Brain microvascular endothelial cell (primary cell): ENCODE measurements at regions not wholly inside any gene's neighbourhood (a gene's known extent, or its start where the extent isn't known, plus 50 kb on each side); places are given as distances from the start of the nearest gene placed in this dataset.

ENCODE experiments used
- DNase-seq: peaks from one replicate; pipeline ENCODE4 v3.0.0-alpha.2; 2020
- H3K27ac ChIP-seq: fragments of 250-450 bp; sonication (Bioruptor Pico); 2 replicates; pipeline ENCODE4 v1.5.1; 2020; ENCODE audit warnings: mild to moderate bottlenecking, moderate library complexity
- H3K27me3 ChIP-seq: fragments of 250-450 bp; sonication (Bioruptor Pico); replicated peaks from 2 replicates; pipeline ENCODE4 v1.5.1; 2020; ENCODE audit warnings: mild to moderate bottlenecking
- H3K36me3 ChIP-seq: fragments of 250-450 bp; sonication (Bioruptor Pico); replicated peaks from 2 replicates; pipeline ENCODE4 v1.5.1; 2020; ENCODE audit warnings: mild to moderate bottlenecking
- H3K4me3 ChIP-seq: 2 replicates; pipeline ENCODE4 v1.5.1; 2011; ENCODE audit warnings: low read depth, mild to moderate bottlenecking, control low read depth, low read length, moderate library complexity
- in situ Hi-C: cut with HindIII; loops from 2 replicates; pipeline ENCODE4 v1.10.0; 2017; ENCODE audit warnings: low sequenced_read_pairs, low pct_ligation_motif_present
- TF ChIP-seq, protein P1 (sequence below): IDR thresholded peaks from 2 replicates; pipeline ENCODE4 v1.5.1; 2011; ENCODE audit warnings: low read depth, mild to moderate bottlenecking, moderate library complexity, low read length, control low read depth, inconsistent platforms; ENCODE audit errors: missing control alignments

- in situ Hi-C loops, result no loop called here
- no peak overlapping the region for H3K4me3 ChIP-seq
- no peak overlapping the region for H3K27ac ChIP-seq
- no peaks in the 10 kb centered on the region for H3K27me3 ChIP-seq
- no peaks in the 10 kb centered on the region for H3K36me3 ChIP-seq
- TF ChIP-seq, protein P1, sequence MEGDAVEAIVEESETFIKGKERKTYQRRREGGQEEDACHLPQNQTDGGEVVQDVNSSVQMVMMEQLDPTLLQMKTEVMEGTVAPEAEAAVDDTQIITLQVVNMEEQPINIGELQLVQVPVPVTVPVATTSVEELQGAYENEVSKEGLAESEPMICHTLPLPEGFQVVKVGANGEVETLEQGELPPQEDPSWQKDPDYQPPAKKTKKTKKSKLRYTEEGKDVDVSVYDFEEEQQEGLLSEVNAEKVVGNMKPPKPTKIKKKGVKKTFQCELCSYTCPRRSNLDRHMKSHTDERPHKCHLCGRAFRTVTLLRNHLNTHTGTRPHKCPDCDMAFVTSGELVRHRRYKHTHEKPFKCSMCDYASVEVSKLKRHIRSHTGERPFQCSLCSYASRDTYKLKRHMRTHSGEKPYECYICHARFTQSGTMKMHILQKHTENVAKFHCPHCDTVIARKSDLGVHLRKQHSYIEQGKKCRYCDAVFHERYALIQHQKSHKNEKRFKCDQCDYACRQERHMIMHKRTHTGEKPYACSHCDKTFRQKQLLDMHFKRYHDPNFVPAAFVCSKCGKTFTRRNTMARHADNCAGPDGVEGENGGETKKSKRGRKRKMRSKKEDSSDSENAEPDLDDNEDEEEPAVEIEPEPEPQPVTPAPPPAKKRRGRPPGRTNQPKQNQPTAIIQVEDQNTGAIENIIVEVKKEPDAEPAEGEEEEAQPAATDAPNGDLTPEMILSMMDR, result no peak
- no peak for DNase-seq
Measured at GRCh38 chr3:3531476-3531875, 267.8 kb upstream of the LRRN1 start.

DNA sequence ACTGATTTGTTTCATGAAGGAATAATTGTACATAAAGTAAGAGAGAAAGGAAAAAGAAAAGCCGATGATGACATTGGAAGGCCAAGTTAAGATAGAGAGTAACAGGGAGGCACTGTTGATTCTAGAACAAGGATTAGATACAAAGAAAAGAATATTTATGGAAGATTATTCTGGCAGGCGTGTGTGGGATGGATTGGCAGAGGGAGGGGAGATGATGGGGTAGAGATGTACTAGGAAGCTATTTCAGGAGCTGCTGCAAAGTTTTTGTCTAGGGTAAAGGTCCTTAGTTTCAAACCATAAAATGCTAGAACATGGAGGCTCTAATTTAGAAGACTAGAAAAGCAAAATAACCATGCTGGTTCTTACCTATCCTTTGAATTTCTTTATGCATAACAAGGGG, 280.0 kb upstream of the LRRN1 start:
- in situ Hi-C loops, result no loop called here
- no peak overlapping the region for H3K4me3 ChIP-seq
- DNase-seq, result no peak
- TF ChIP-seq, protein P1, result no peak
- H3K27me3 ChIP-seq, result no peaks in the 10 kb centered on the region
- H3K27ac ChIP-seq, result no peak overlapping the region
- H3K36me3 ChIP-seq, result no peaks in the 10 kb centered on the region

- H3K36me3 ChIP-seq, result no peaks in the 10 kb centered on the region
- in situ Hi-C loops, result no loop called here
- DNase-seq, result no peak
- H3K27me3 ChIP-seq, result no peaks in the 10 kb centered on the region
- TF ChIP-seq, protein P1, result no peak
- H3K27ac ChIP-seq, result no peak overlapping the region
- no peak overlapping the region for H3K4me3 ChIP-seq
Measured at GRCh38 chr3:3516996-3517395, 282.2 kb upstream of the LRRN1 start.

DNA sequence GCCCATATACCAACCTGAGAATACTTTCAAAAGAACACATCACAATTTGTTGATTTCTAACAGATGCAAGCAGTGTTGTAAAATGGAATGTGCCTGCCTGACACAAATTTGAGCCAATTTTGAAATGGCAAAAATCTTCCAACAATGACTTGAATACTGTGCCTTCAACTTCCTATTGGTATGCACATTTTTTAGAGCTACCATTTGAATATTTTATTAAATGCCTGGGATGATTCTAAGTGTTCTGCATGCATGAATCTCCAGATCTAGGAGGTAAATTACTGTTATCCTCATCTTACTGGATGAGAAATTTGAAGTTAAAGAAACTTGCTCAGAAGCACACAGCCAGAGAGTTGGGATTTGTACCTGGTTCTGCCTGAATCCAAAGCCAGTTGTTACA, 282.8 kb upstream of the LRRN1 start:
- TF ChIP-seq, protein P1, result no peak
- H3K27me3 ChIP-seq, result no peaks in the 10 kb centered on the region
- H3K27ac ChIP-seq, result no peak overlapping the region
- no peak overlapping the region for H3K4me3 ChIP-seq
- H3K36me3 ChIP-seq, result no peaks in the 10 kb centered on the region
- in situ Hi-C loops, result no loop called here
- DNase-seq, result no peak

GRCh38 chr3:3509665-3510064, 289.6 kb upstream of the LRRN1 start:
- in situ Hi-C loops, result no loop called here
- no peak for DNase-seq
- H3K36me3 ChIP-seq, result no peaks in the 10 kb centered on the region
- no peak overlapping the region for H3K4me3 ChIP-seq
- no peak overlapping the region for H3K27ac ChIP-seq
- no peaks in the 10 kb centered on the region for H3K27me3 ChIP-seq
- TF ChIP-seq, protein P1, result no peak

- in situ Hi-C loops, result no loop called here
- Histone ChIP-seq H3K27me3 (no peaks in the 10 kb centered on the region), H3K4me3 (no peak overlapping the region), H3K27ac (no peak overlapping the region), H3K36me3 (no peaks in the 10 kb centered on the region)
- DNase-seq, result no peak
- TF ChIP-seq, protein P1, result no peak
Measured at GRCh38 chr3:3504686-3505085, 294.5 kb upstream of the LRRN1 start.
